GM12878 (cell line): ENCODE measurements at regions not wholly inside any gene's neighbourhood (a gene's known extent, or its start where the extent isn't known, plus 50 kb on each side); places are given as distances from the start of the nearest gene placed in this dataset.
A peak's percentile ranks its signal among the peaks of the same experiment; 100 is the strongest.

ENCODE experiments used
- BCL11A ChIP-seq: IDR thresholded peaks from 2 replicates; pipeline ENCODE4 v1.6.1; 2011; ENCODE audit warnings: low read depth, low read length
- BCL3 ChIP-seq: IDR thresholded peaks from 2 replicates; pipeline ENCODE4 v1.6.1; 2011; ENCODE audit warnings: borderline replicate concordance, low read depth, mild to moderate bottlenecking, moderate library complexity, low read length; ENCODE audit not compliant: insufficient read depth, poor library complexity, severe bottlenecking
- CREB1 ChIP-seq: IDR thresholded peaks from 2 replicates; pipeline ENCODE4 v1.6.1; 2012; ENCODE audit warnings: low read depth, mild to moderate bottlenecking, inconsistent platforms
- EED ChIP-seq: sonication (generic); IDR thresholded peaks from 2 replicates; pipeline ENCODE4 v1.6.1; 2016; ENCODE audit warnings: antibody characterized with exemption, low read depth
- GATAD2B ChIP-seq: fragments of 450-650 bp; conservative IDR thresholded peaks from 2 replicates; pipeline ENCODE4 v1.6.1; 2017; ENCODE audit warnings: low read depth, mild to moderate bottlenecking, moderate library complexity
- MXI1 ChIP-seq: fragments of 150-350 bp; IDR thresholded peaks from 2 replicates; pipeline ENCODE4 v1.6.1; 2011; ENCODE audit warnings: low read depth, mild to moderate bottlenecking, inconsistent platforms, low read length, improper control_type of control experiment
- NFYB ChIP-seq: IDR thresholded peaks from 2 replicates; pipeline ENCODE4 v1.6.1; 2011; ENCODE audit warnings: low read depth, mild to moderate bottlenecking, low read length, improper control_type of control experiment, moderate library complexity; ENCODE audit not compliant: insufficient read depth
- POLR2AphosphoS2 ChIP-seq: IDR thresholded peaks from 2 replicates; pipeline ENCODE4 v1.6.1; 2011; ENCODE audit warnings: low read depth, mild to moderate bottlenecking, low read length, improper control_type of control experiment, moderate library complexity
- SUZ12 ChIP-seq: fragments of 200-600 bp; sonication (generic); IDR thresholded peaks from one replicate; pipeline ENCODE4 v1.6.1; 2018; ENCODE audit warnings: antibody characterized with exemption, mild to moderate bottlenecking; ENCODE audit not compliant: unreplicated experiment
- TCF12 ChIP-seq: IDR thresholded peaks from 2 replicates; pipeline ENCODE4 v1.6.1; 2011; ENCODE audit warnings: low read depth, mild to moderate bottlenecking, low read length
- YBX1 ChIP-seq: fragments of 450-650 bp; IDR thresholded peaks from 2 replicates; pipeline ENCODE4 v1.6.1; 2016; ENCODE audit warnings: antibody characterized with exemption
- ZBTB40 ChIP-seq: fragments of 450-650 bp; IDR thresholded peaks from 2 replicates; pipeline ENCODE4 v1.6.1; 2016; ENCODE audit warnings: mild to moderate bottlenecking, moderate library complexity, borderline replicate concordance
- ZNF384 ChIP-seq: IDR thresholded peaks from 2 replicates; pipeline ENCODE4 v1.6.1; 2012; ENCODE audit warnings: low read depth, mild to moderate bottlenecking, low read length, improper control_type of control experiment, borderline replicate concordance
- TF ChIP-seq, protein P1 (sequence below): IDR thresholded peaks from 2 replicates; pipeline ENCODE4 v1.6.1; 2011; ENCODE audit warnings: borderline replicate concordance, low read depth, mild to moderate bottlenecking, moderate library complexity, mixed read lengths, low read length; ENCODE audit not compliant: insufficient read depth; ENCODE audit errors: extremely low read length
- TF ChIP-seq, protein P2 (sequence below): IDR thresholded peaks from 2 replicates; pipeline ENCODE4 v1.6.1; 2012; ENCODE audit warnings: low read length, inconsistent platforms
- TF ChIP-seq, protein P3 (sequence below): IDR thresholded peaks from 2 replicates; pipeline ENCODE4 v1.6.1; 2012; ENCODE audit warnings: improper control_type of control experiment, low read depth, low read length; ENCODE audit not compliant: insufficient replicate concordance

- TF ChIP-seq YBX1, result no peak
- TF ChIP-seq, protein P1, sequence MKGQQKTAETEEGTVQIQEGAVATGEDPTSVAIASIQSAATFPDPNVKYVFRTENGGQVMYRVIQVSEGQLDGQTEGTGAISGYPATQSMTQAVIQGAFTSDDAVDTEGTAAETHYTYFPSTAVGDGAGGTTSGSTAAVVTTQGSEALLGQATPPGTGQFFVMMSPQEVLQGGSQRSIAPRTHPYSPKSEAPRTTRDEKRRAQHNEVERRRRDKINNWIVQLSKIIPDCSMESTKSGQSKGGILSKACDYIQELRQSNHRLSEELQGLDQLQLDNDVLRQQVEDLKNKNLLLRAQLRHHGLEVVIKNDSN, result no peak
- no peak for TF ChIP-seq SUZ12
- peak; percentile 11; the same call in 1 of the 2 replicates for TF ChIP-seq TCF12
- no peak for TF ChIP-seq NFYB
- TF ChIP-seq, protein P2, sequence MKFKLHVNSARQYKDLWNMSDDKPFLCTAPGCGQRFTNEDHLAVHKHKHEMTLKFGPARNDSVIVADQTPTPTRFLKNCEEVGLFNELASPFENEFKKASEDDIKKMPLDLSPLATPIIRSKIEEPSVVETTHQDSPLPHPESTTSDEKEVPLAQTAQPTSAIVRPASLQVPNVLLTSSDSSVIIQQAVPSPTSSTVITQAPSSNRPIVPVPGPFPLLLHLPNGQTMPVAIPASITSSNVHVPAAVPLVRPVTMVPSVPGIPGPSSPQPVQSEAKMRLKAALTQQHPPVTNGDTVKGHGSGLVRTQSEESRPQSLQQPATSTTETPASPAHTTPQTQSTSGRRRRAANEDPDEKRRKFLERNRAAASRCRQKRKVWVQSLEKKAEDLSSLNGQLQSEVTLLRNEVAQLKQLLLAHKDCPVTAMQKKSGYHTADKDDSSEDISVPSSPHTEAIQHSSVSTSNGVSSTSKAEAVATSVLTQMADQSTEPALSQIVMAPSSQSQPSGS, result 0 out of 2 replicates have a peak, but pooled peaks have one; percentile 39
- TF ChIP-seq CREB1, result 0 out of 2 replicates have a peak, but pooled peaks have one; percentile 28
- no peak for TF ChIP-seq POLR2AphosphoS2
- no peak for TF ChIP-seq MXI1
- TF ChIP-seq BCL3, result no peak
- no peak for TF ChIP-seq BCL11A
- no peak for TF ChIP-seq ZBTB40
- no peak for TF ChIP-seq GATAD2B
- TF ChIP-seq, protein P3, sequence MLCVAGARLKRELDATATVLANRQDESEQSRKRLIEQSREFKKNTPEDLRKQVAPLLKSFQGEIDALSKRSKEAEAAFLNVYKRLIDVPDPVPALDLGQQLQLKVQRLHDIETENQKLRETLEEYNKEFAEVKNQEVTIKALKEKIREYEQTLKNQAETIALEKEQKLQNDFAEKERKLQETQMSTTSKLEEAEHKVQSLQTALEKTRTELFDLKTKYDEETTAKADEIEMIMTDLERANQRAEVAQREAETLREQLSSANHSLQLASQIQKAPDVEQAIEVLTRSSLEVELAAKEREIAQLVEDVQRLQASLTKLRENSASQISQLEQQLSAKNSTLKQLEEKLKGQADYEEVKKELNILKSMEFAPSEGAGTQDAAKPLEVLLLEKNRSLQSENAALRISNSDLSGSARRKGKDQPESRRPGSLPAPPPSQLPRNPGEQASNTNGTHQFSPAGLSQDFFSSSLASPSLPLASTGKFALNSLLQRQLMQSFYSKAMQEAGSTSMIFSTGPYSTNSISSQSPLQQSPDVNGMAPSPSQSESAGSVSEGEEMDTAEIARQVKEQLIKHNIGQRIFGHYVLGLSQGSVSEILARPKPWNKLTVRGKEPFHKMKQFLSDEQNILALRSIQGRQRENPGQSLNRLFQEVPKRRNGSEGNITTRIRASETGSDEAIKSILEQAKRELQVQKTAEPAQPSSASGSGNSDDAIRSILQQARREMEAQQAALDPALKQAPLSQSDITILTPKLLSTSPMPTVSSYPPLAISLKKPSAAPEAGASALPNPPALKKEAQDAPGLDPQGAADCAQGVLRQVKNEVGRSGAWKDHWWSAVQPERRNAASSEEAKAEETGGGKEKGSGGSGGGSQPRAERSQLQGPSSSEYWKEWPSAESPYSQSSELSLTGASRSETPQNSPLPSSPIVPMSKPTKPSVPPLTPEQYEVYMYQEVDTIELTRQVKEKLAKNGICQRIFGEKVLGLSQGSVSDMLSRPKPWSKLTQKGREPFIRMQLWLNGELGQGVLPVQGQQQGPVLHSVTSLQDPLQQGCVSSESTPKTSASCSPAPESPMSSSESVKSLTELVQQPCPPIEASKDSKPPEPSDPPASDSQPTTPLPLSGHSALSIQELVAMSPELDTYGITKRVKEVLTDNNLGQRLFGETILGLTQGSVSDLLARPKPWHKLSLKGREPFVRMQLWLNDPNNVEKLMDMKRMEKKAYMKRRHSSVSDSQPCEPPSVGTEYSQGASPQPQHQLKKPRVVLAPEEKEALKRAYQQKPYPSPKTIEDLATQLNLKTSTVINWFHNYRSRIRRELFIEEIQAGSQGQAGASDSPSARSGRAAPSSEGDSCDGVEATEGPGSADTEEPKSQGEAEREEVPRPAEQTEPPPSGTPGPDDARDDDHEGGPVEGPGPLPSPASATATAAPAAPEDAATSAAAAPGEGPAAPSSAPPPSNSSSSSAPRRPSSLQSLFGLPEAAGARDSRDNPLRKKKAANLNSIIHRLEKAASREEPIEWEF, result no peak
- no peak for TF ChIP-seq ZNF384
- peak; percentile 47 for TF ChIP-seq EED
Measured at GRCh38 chr1:209062863-209063262, 520.7 kb upstream of the CAMK1G start (continued).
